ENCODE measurements at regions not wholly inside any gene's neighbourhood (a gene's known extent, or its start where the extent isn't known, plus 50 kb on each side); places are given as distances from the start of the nearest gene placed in this dataset.
"Not testable (repeated sequence)": the region's sequence is repeated elsewhere in the genome, so short reads cannot be mapped to it uniquely, and the experiment has no call there.

DNA sequence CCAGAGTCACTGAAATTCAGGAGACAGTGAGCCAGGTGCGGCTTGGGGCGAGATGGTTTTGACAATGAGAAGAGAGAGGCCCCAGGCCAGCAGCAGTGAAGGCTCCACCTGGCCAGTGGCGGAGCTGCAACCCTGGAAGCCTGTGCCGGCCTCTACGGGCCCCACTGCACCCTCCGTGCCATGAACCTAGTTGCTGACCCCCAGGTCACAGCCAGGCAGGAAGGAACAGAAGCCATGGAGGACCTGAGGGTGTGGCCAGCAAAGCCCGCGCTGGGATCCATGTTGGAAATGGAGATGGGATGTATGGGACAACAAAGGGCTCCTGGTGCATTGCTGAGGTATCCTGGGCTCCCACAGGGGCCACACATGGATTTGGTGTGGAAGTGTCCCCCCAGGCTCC, 1528.5 kb downstream of the BRD1 start:
- Histone ChIP-seq H3K9me3 (ENCODE audit: low read depth) (no peaks in the 10 kb centered on the region), H3K4me3 (no peak overlapping the region), H3K27ac (no peak overlapping the region), H3K36me3 (no peaks in the 10 kb centered on the region), H3K27me3 (no peaks in the 10 kb centered on the region), H3K4me1 (ENCODE audit: low read depth) (no peaks in the 10 kb centered on the region)
- TF ChIP-seq, protein P1, sequence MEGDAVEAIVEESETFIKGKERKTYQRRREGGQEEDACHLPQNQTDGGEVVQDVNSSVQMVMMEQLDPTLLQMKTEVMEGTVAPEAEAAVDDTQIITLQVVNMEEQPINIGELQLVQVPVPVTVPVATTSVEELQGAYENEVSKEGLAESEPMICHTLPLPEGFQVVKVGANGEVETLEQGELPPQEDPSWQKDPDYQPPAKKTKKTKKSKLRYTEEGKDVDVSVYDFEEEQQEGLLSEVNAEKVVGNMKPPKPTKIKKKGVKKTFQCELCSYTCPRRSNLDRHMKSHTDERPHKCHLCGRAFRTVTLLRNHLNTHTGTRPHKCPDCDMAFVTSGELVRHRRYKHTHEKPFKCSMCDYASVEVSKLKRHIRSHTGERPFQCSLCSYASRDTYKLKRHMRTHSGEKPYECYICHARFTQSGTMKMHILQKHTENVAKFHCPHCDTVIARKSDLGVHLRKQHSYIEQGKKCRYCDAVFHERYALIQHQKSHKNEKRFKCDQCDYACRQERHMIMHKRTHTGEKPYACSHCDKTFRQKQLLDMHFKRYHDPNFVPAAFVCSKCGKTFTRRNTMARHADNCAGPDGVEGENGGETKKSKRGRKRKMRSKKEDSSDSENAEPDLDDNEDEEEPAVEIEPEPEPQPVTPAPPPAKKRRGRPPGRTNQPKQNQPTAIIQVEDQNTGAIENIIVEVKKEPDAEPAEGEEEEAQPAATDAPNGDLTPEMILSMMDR (IDR thresholded peaks at IDR 0.05; ENCODE audit: low read depth, low read length) = no peak
- no peak for DNase-seq (ENCODE audit: low read depth in 1 of 2, low spot score in 1 of 2)

DNA sequence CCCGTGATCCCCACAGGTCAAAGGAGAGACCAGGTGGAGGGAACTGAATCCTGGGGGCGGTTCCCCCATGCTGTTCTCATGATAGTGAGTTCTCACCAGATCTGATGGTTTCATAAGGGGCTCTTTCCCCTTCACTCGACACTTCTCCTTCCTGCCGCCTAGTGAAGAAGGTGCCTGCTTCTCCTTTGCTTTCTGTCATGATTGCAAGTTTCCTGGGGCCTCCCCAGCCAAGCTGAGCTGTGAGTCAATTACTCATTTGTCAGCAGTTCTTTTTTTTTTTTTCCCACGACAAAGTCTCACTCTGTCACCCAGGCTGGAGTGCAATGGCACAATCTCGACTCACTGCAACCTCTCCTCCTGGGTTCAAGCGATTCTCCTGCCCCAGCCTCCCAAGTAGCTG, 1530.4 kb downstream of the BRD1 start:
- no peaks in the 10 kb centered on the region for H3K4me1 ChIP-seq (ENCODE audit: low read depth)
- H3K9me3 ChIP-seq (ENCODE audit: low read depth) = no peaks in the 10 kb centered on the region
- no peaks in the 10 kb centered on the region for H3K27me3 ChIP-seq
- TF ChIP-seq, protein P1 (IDR thresholded peaks at IDR 0.05; ENCODE audit: low read depth, low read length) = no peak
- H3K36me3 ChIP-seq = no peaks in the 10 kb centered on the region
- no peak overlapping the region for H3K4me3 ChIP-seq
- no peak for DNase-seq (ENCODE audit: low read depth in 1 of 2, low spot score in 1 of 2)
- no peak overlapping the region for H3K27ac ChIP-seq

DNA sequence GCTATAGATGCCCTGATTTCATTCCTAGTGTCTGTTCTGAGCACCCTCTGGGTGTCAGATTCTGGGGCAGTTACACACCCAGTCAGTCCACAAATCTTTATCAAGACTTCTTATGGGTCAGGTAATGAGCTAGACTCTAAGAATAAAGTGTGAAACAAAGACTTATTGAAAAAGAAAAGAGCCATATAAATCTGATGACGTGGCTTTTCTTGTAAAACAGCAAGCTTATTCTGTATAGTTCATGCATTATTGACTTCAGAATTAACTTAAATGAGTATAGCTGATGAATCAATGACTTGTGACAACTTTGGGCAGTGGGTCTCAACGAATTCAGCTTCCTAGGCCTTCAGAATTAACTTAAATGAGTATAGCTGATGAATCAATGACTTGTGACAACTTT, 1527.5 kb downstream of the TBC1D22A start:
- not testable (repeated sequence) for H3K27me3 ChIP-seq

DNA sequence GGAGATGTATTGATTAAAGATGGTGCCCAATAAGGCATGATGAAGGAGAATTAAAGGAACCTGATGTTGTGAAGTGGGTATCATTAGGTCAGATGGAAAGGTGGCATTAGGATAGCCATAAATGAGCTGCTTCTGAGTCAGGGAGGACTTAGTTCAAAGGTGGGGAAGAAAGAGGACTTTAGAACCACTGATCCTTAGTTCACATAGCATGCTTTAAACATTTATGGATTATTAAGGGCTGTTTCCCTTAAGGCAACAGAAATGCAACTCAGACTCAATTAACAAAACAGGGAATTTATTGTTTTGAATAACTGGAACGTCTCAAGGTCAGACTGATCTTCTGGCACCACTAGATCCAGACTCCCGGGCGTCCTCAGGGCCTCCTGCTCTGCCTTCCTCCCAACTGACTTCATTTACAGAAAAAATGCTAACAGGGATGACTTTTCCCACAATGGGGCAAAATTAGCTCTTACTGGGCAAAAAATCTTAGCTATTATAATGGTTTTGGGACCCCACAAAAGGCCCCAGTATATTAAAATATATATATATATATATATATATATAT, 1526.0 kb downstream of the TBC1D22A start:
- no peak overlapping the region for H3K27ac ChIP-seq
- no peak for DNase-seq (ENCODE audit: low read depth in 1 of 2, low spot score in 1 of 2)
- no peaks in the 10 kb centered on the region for H3K9me3 ChIP-seq (ENCODE audit: low read depth)
- TF ChIP-seq, protein P1 (IDR thresholded peaks at IDR 0.05; ENCODE audit: low read depth, low read length) = no peak
- H3K4me3 ChIP-seq = no peak overlapping the region
- no peaks in the 10 kb centered on the region for H3K36me3 ChIP-seq
- H3K27me3 ChIP-seq = no peaks in the 10 kb centered on the region
- no peaks in the 10 kb centered on the region for H3K4me1 ChIP-seq (ENCODE audit: low read depth)

More for the DNA sequence above, 1527.5 kb downstream of the TBC1D22A start:
- not testable (repeated sequence) for H3K9me3 ChIP-seq (ENCODE audit: low read depth); DNase-seq (ENCODE audit: low read depth in 1 of 2, low spot score in 1 of 2); H3K4me1 ChIP-seq (ENCODE audit: low read depth); H3K4me3 ChIP-seq; H3K27ac ChIP-seq; H3K36me3 ChIP-seq

DNA sequence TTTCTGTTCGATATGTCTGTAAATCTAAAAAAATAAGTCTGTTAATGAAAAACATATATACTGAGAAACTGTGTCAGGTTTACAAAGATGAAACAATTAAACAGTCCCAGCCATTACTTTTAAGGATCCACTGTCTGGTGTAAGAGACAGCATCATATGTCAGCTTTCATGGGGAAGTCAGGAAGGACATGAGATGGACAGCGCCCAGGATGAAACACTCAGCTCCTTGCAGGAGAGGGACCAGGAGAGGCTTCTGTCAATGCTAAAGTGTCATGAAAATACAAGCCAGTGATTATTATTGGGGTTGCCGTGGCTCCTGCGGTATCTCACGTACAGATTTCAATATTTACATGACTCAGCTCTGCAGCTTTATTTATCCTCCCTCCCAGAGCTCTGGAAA, 1524.6 kb downstream of the TBC1D22A start:
- no peaks in the 10 kb centered on the region for H3K36me3 ChIP-seq
- no peak for DNase-seq (ENCODE audit: low read depth in 1 of 2, low spot score in 1 of 2)
- H3K4me3 ChIP-seq = no peak overlapping the region
- no peak overlapping the region for H3K27ac ChIP-seq
- H3K27me3 ChIP-seq = no peaks in the 10 kb centered on the region
- H3K9me3 ChIP-seq (ENCODE audit: low read depth) = no peaks in the 10 kb centered on the region
- H3K4me1 ChIP-seq (ENCODE audit: low read depth) = no peaks in the 10 kb centered on the region
- TF ChIP-seq, protein P1 (IDR thresholded peaks at IDR 0.05; ENCODE audit: low read depth, low read length) = no peak

DNA sequence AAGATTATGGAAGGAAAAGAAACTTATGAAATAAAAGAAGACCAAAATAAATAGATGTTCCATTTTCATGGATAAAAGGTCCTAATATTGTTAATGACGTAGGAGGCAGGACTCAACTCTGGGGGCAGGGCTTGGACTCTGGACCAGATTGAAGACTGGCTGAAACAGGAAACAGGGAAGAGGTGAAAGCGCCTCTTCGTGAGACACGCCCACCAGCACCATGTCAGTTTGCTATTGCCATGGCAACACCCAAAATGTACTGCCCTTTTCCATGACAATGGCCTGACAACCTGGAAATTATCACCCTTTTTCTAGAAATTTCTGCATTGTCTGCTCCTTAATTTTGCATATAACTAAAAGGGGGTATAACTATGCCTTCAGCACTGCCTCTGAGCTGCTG, 1522.2 kb downstream of the TBC1D22A start:
- Histone ChIP-seq H3K27me3 (no peaks in the 10 kb centered on the region), H3K9me3 (ENCODE audit: low read depth) (no peaks in the 10 kb centered on the region), H3K4me1 (ENCODE audit: low read depth) (no peaks in the 10 kb centered on the region), H3K27ac (no peak overlapping the region), H3K4me3 (no peak overlapping the region), H3K36me3 (no peaks in the 10 kb centered on the region)
- TF ChIP-seq, protein P1 (IDR thresholded peaks at IDR 0.05; ENCODE audit: low read depth, low read length) = no peak
- no peak for DNase-seq (ENCODE audit: low read depth in 1 of 2, low spot score in 1 of 2)
